Adrenal gland (tissue), 9 donors: ENCODE measurements at regions not wholly inside any gene's neighbourhood (a gene's known extent, or its start where the extent isn't known, plus 50 kb on each side); places are given as distances from the start of the nearest gene placed in this dataset.
A peak's percentile ranks its signal among the peaks of the same experiment; 100 is the strongest.

Experiments used
- DNase-seq, 7 donors: peaks; one replicate each; pipeline ENCODE4 v3.0.0-alpha.2; 2019 to 2020
- H3K27ac ChIP-seq, 5 donors: fragments of 200-600 bp; sonication (generic) in 4 of 5; 1 replicate in 3 of 5; 2 replicates in 2 of 5; pipeline versions ENCODE4 v1.5.1 to v1.8.0; 2016 to 2020; ENCODE audit warnings: mild to moderate bottlenecking in 1 of 5
- H3K27me3 ChIP-seq: fragments of 200-600 bp; 2 replicates; pipeline ENCODE4 v1.8.0; 2021
- H3K36me3 ChIP-seq, 2 donors: fragments of 200-600 bp; replicated peaks in 1 of 2; 1 replicate in 1 of 2; 2 replicates in 1 of 2; pipeline versions ENCODE4 v1.5.1 to v1.8.0; 2018 to 2022
- H3K4me1 ChIP-seq, 2 donors: fragments of 200-600 bp; replicated peaks in 1 of 2; 1 replicate in 1 of 2; 2 replicates in 1 of 2; pipeline versions ENCODE4 v1.5.1 to v1.8.0; 2018 to 2021
- H3K4me3 ChIP-seq, 4 donors: fragments of 200-600 bp; sonication (generic) in 3 of 4; one replicate each; pipeline ENCODE4 v1.5.1; 2016 to 2018
- H3K9me3 ChIP-seq, 3 donors: fragments of 200-600 bp; sonication (generic) in 1 of 3; replicated peaks in 1 of 3; 1 replicate in 2 of 3; 2 replicates in 1 of 3; pipeline versions ENCODE4 v1.5.1 to v1.8.0; 2016 to 2021
- POLR2A ChIP-seq, 2 donors: fragments of 450-650 bp; IDR thresholded peaks; one replicate each; pipeline ENCODE4 v1.6.1; 2017; ENCODE audit warnings: antibody characterized with exemption in 2 of 2, mild to moderate bottlenecking in 2 of 2, moderate library complexity in 1 of 2
- WGBS, 4 donors: extraction: QIAGEN DNeasy Blood & Tissue Kit in 2 of 4; methylation state at CpG; one replicate each; pipeline versions ENCODE4 v1.1.5 to v1.1.7; 2013 to 2017; 5-methylcytosine and 5-hydroxymethylcytosine counted together
- intact Hi-C, 2 donors: fragments of 100-400 bp; cut with DNase I; formaldehyde crosslinking; loops; one replicate each; pipeline versions ENCODE4 v1.14.1 to v1.15.0; 2022 to 2023
- TF ChIP-seq, protein P1 (sequence below), 6 experiments: fragments of 450-650 bp in 4 of 6; fragments of 200-600 bp in 2 of 6; sonication (generic) in 1 of 6; IDR thresholded peaks; 1 replicate in 5 of 6; 2 replicates in 1 of 6; pipeline versions ENCODE4 v1.5.1 to v1.8.0; 2016 to 2021; ENCODE audit warnings: antibody characterized with exemption in 6 of 6, mild to moderate bottlenecking in 2 of 6, moderate library complexity in 1 of 6
- donor health status: healthy with polysubstance abuse.
- donor health status: Bipolar disorder and iron deficiency.
- donor health status: DM: yes; HTN: yes; CAD: no.
- donor health status: DM: no; HTN: no; CAD: no.
- donor health status: DM: no; HTN: no; CAD: no.

DNA sequence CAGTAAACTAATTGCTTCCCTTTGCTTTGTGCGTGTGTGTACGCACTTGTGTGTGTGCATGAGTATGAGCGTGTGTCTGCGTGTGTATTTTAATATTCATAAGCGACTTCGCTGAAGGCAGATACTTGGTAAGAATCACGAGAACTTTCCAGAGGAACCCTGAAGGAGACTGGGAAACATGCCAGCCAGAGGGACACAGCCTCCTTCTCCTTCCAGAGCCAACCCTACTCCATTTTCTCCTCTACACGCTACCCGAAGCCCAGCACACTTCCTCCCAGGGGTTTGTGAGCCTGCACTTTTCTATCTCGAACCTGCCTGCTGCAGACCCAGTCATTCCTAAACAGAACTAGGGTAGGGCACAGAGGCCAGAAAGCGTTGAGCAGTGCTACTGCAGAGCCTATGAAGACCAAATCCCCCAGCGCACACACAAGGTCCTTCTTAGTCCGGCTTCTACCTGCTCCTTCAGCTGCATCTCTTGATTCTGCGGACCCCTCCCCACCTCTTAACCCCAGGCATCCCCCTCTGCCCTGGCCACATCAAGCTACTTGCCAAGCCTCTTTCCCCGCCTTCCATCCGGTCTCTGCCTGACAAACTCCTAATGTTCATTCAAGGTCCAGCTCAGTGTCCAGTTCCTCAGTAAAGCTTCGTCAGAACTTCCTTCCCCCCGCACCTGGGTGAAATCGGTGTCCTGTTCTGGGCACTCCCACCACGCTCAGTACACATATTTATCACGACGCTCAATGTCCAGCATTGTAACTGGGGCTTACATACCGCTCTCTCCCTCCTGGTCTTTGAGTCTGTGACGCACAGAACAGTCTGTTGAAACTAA is 191.8 kb downstream of the FAM43A start:
- Histone ChIP-seq H3K9me3 (no peaks in the 10 kb centered on the region), H3K27ac (no peak overlapping the region), H3K27me3 (no peaks in the 10 kb centered on the region), H3K4me1 (peaks cover 0 to 10% of the 10 kb centered on the region in 2 donors), H3K4me3 (no peak overlapping the region), H3K36me3 (no peaks in the 10 kb centered on the region)
- DNase-seq, result peak in 1 of 7 donors; percentile 15
- intact Hi-C loops, result no loop called here
- TF ChIP-seq, protein P1, sequence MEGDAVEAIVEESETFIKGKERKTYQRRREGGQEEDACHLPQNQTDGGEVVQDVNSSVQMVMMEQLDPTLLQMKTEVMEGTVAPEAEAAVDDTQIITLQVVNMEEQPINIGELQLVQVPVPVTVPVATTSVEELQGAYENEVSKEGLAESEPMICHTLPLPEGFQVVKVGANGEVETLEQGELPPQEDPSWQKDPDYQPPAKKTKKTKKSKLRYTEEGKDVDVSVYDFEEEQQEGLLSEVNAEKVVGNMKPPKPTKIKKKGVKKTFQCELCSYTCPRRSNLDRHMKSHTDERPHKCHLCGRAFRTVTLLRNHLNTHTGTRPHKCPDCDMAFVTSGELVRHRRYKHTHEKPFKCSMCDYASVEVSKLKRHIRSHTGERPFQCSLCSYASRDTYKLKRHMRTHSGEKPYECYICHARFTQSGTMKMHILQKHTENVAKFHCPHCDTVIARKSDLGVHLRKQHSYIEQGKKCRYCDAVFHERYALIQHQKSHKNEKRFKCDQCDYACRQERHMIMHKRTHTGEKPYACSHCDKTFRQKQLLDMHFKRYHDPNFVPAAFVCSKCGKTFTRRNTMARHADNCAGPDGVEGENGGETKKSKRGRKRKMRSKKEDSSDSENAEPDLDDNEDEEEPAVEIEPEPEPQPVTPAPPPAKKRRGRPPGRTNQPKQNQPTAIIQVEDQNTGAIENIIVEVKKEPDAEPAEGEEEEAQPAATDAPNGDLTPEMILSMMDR (IDR thresholded peaks at IDR 0.05), result no peak
- TF ChIP-seq POLR2A (IDR thresholded peaks at IDR 0.05), result no peak
- 78 to 86% (median 83%) methylated on average over 24 of the region's 24 CpGs for WGBS, 4 donors

DNA sequence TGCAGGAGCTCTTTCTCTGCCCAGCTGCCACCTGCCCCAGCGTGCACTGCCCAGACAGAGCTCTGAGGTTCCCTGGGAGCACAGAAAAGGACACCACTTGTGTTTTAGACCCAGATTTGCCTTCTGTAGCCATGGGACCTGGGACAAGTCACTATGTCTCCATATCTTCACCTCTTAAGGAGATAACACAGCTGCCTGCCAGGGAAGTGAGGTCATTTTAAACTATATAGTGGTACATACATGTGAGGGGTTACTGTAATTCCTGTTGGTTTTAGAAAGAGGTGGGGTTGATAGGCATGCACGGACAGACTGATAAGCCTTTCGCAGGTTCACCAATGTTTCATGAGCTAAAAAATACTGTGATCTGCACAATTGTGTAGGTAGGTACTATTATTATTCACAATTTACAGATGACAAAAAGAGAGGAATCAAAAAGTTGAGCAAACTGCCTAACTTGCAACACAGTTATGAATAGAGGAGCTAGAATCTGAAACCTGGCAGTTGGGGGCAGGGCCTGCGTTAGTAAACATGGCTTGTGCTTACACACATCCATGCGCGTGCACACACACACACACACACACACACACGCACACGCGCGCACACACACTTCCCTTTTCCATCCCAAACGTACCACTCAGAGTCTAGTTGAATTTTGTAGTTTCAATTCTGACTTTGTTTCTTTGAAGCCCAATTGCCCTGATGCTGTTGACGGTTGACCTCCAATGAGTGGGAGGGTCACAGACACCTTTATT is 193.6 kb downstream of the FAM43A start:
- H3K4me3 ChIP-seq, result no peak overlapping the region
- intact Hi-C loops, result no loop called here
- TF ChIP-seq, protein P1 (IDR thresholded peaks at IDR 0.05), result no peak
- no peak for TF ChIP-seq POLR2A (IDR thresholded peaks at IDR 0.05)
- H3K9me3 ChIP-seq, result no peaks in the 10 kb centered on the region
- H3K27me3 ChIP-seq, result no peaks in the 10 kb centered on the region
- H3K27ac ChIP-seq, result peak overlapping the region in 1 of 5 donors; percentile 17
- H3K4me1 ChIP-seq, result peaks cover 0 to 7% of the 10 kb centered on the region in 2 donors
- peak in 2 of 7 donors; percentile 29 to 41 for DNase-seq
- 66 to 80% (median 70%) methylated on average over 12 of the region's 12 CpGs for WGBS, 4 donors
- H3K36me3 ChIP-seq, result no peaks in the 10 kb centered on the region

DNA sequence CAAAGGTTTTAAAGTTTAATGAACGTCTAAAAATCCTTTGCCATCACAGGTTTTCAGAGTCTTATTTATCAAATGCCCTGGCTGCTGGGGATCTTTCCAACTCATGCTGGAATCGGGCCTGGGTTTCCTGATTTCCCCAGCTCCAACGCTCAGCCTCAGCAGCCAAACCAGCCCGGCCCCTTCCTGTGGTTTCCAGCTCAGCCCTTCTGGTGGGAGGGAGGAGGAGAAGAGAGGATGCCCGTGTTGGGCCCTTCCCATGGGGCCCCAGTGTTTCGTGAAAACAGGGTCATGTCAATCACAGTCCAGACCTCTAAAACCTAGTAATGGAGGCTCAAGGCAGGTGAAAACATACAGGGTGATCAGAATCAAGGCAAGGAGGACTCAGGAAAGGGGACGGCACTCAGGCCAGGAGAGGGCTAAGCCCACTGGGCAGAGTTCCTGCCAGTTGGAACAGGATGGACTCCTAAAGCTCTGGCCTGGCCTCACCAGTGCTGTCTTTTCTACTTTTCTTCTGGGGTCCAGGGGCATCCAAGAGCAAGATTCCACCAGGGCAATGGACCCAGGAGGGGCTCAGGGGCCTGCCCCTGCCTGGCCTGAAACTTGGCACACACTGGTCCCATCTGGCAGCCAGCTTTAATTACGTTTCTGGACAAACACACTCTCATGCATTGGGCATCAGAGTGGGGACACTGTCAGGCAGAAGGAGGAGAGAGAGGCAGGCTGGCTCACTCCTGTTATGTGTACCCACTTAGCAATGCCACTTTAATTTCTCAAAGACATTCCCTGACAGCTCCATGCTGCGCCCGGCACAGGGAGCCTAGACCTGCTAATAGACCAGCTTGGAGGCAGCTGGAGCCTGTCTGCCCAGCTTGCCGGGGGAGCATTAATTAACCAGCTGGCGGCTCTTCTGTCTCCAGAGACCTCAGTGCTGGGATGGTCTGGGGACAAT is 194.6 kb downstream of the FAM43A start:
- Histone ChIP-seq H3K9me3 (no peaks in the 10 kb centered on the region), H3K27ac (peak overlapping the region in 1 of 5 donors; percentile 13), H3K4me1 (peaks cover 0 to 7% of the 10 kb centered on the region in 2 donors), H3K4me3 (no peak overlapping the region), H3K36me3 (no peaks in the 10 kb centered on the region), H3K27me3 (no peaks in the 10 kb centered on the region)
- TF ChIP-seq, protein P1 (IDR thresholded peaks at IDR 0.05), result no peak
- no peak for TF ChIP-seq POLR2A (IDR thresholded peaks at IDR 0.05)
- intact Hi-C loops, result no loop called here
- peak in 3 of 7 donors; percentile 26 to 32 (median 26) for DNase-seq
- 38 to 67% (median 59%) methylated on average over 10 to 12 of the region's 12 CpGs for WGBS, 4 donors
